ENCODE measurements at regions not wholly inside any gene's neighbourhood (a gene's known extent, or its start where the extent isn't known, plus 50 kb on each side); places are given as distances from the start of the nearest gene placed in this dataset.
A peak's percentile ranks its signal among the peaks of the same experiment; 100 is the strongest.

DNA sequence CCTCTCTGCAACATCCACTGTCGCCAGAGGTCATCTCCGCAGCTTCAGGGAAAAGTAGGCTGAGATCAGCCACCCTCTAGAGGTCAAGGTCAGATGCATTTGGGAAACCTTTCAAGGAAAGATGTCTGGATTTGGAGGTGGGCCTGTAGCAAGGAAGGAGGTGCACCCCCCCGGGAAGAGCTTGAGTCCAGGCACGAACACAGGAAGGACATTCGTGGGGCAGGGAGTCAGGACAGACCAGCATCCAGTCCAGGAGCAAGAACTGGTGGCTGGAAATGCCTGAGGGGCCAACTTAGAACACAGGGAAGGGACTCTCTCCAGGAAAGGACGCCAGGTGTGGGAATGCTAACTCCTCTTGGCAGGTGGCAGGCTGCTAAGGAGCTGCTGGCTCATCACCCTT lies 614.1 kb upstream of the MGMT start:
- no peaks in the 10 kb centered on the region for H3K27me3 ChIP-seq
- no peak overlapping the region for H3K27ac ChIP-seq
- WGBS, 4 donors: 74 to 90% (median 81%) methylated on average over 6 of the region's 6 CpGs
- ATAC-seq (no peak), DNase-seq (no peak)
- no peak overlapping the region for H3K4me3 ChIP-seq
- peaks cover 4 to 69% (median 37%) of the 10 kb centered on the region in 12 donors for H3K4me1 ChIP-seq
- intact Hi-C loops (cut with DNase I): loop anchor here in 5 of 10 donors (5.0 to 10.0 kb wide), 5 partner anchors 46 to 1119 kb away; no protein-coding TSS in a partner anchor
- no peaks in the 10 kb centered on the region for H3K36me3 ChIP-seq
- no peaks in the 10 kb centered on the region for H3K9me3 ChIP-seq
- TF ChIP-seq POLR2A (IDR thresholded peaks at IDR 0.05): no peak
- TF ChIP-seq, protein P1, sequence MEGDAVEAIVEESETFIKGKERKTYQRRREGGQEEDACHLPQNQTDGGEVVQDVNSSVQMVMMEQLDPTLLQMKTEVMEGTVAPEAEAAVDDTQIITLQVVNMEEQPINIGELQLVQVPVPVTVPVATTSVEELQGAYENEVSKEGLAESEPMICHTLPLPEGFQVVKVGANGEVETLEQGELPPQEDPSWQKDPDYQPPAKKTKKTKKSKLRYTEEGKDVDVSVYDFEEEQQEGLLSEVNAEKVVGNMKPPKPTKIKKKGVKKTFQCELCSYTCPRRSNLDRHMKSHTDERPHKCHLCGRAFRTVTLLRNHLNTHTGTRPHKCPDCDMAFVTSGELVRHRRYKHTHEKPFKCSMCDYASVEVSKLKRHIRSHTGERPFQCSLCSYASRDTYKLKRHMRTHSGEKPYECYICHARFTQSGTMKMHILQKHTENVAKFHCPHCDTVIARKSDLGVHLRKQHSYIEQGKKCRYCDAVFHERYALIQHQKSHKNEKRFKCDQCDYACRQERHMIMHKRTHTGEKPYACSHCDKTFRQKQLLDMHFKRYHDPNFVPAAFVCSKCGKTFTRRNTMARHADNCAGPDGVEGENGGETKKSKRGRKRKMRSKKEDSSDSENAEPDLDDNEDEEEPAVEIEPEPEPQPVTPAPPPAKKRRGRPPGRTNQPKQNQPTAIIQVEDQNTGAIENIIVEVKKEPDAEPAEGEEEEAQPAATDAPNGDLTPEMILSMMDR (IDR thresholded peaks at IDR 0.05): no peak

DNA sequence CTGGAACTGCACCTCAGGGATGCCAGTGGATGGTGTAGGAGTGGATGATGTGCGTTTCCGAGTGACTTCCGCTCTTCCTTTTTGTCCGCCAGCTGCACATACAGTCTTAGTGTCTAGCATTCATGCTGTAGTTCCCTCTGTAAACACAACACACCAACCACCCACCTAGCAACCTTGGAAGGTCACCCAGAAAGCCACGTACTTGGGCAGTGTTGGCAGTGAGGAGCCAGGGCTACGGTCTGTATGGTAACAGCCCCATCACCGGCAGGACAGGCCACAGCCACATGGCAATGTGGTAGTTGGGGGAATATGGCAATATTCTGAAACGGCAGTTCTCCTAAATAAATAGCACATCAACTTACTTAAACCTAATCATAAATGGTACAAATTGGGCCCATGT lies 613.5 kb upstream of the MGMT start:
- Histone ChIP-seq H3K9me3 (no peaks in the 10 kb centered on the region), H3K36me3 (no peaks in the 10 kb centered on the region), H3K4me3 (no peak overlapping the region), H3K27ac (no peak overlapping the region), H3K4me1 (peaks cover 4 to 62% (median 37%) of the 10 kb centered on the region in 12 donors), H3K27me3 (no peaks in the 10 kb centered on the region)
- intact Hi-C loops (cut with DNase I): loop anchor here in 5 of 10 donors (5.0 to 10.0 kb wide), 5 partner anchors 46 to 1119 kb away; no protein-coding TSS in a partner anchor
- 84 to 92% (median 91%) methylated on average over 8 of the region's 8 CpGs for WGBS, 4 donors
- TF ChIP-seq, protein P1 (IDR thresholded peaks at IDR 0.05): no peak
- no peak for TF ChIP-seq POLR2A (IDR thresholded peaks at IDR 0.05)
- DNase-seq: no peak
- no peak for ATAC-seq

DNA sequence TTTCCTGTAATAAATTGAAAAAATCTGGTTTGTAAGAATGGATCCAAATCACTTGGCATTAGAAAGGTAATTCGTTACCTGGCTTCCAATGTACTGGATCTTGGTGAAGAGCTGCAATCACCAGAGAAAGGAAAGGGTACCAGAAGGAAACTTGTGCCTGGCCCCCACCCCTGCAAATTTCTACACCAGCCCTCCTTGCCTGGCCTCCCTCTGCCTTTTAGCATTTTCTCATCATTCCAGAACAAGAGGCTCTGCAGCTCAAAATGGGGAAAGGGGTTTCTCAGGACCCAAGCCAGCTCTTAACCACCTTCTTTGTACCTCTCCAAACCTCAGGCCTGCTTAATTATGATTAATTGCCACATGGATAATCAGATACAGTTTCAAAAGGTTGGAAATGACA lies 612.8 kb upstream of the MGMT start:
- ATAC-seq (no peak), DNase-seq (no peak)
- Histone ChIP-seq H3K27ac (peak overlapping the region in 11 of 12 donors; percentile 47 to 83 (median 61)), H3K27me3 (no peaks in the 10 kb centered on the region), H3K36me3 (no peaks in the 10 kb centered on the region), H3K9me3 (no peaks in the 10 kb centered on the region), H3K4me1 (peaks cover 4 to 56% (median 35%) of the 10 kb centered on the region in 12 donors), H3K4me3 (no peak overlapping the region)
- intact Hi-C loops (cut with DNase I): loop anchor here in 5 of 10 donors (5.0 to 10.0 kb wide), 5 partner anchors 47 to 1118 kb away; no protein-coding TSS in a partner anchor
- 52 to 100% (median 95%) methylated on average over 1 of the region's 1 CpG for WGBS, 4 donors
- TF ChIP-seq, protein P1 (IDR thresholded peaks at IDR 0.05): no peak
- TF ChIP-seq POLR2A (IDR thresholded peaks at IDR 0.05): no peak

DNA sequence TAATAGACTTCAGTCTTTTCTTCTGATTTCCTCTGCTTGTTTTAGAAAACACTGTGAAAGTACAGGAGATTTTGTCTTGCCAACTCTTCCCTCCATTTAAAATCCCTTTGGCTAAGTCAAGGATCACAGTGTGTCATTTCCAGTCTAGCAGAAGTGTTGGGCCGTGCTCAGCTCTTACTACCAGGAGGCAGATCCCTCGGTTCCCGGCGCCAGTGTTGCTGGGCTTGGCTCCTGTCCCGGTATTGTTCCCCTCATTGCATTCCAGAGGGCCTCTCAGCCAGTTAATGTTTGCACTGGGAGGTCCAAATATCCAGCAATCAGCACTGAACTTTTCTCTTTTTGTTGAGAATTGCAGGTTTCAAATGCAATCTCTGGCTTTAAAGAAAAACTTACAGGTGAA lies 612.1 kb upstream of the MGMT start:
- Histone ChIP-seq H3K27ac (peak overlapping the region; percentile 45 to 83 (median 61)), H3K9me3 (no peaks in the 10 kb centered on the region), H3K27me3 (no peaks in the 10 kb centered on the region), H3K4me3 (no peak overlapping the region), H3K4me1 (peaks cover 4 to 53% (median 35%) of the 10 kb centered on the region in 12 donors), H3K36me3 (no peaks in the 10 kb centered on the region)
- DNase-seq (peak; percentile 84 to 92 (median 89)), ATAC-seq (peak; percentile 96 to 98 (median 98))
- TF ChIP-seq, protein P1 (IDR thresholded peaks at IDR 0.05): no peak
- no peak for TF ChIP-seq POLR2A (IDR thresholded peaks at IDR 0.05)
- intact Hi-C loops (cut with DNase I): loop anchor here in 6 of 10 donors (5.0 to 10.0 kb wide), 7 partner anchors 48 to 1117 kb away; no protein-coding TSS in a partner anchor
- 5 to 13% (median 7%) methylated on average over 5 of the region's 5 CpGs for WGBS, 4 donors
